GM12878 (cell line): ENCODE measurements at regions not wholly inside any gene's neighbourhood (a gene's known extent, or its start where the extent isn't known, plus 50 kb on each side); places are given as distances from the start of the nearest gene placed in this dataset.

Source experiments
- ATAC-seq: fragments of 200-7000 bp; cut with Tn5 transposase; 3 replicates; pipeline ENCODE4 v1.9.1; 2020; ENCODE audit warnings: mild to moderate bottlenecking, moderate library complexity
- BruUV-seq: library from RNA; stranded (reverse); fragments of 400-500 nt; replicated peaks from 2 replicates; lab custom pipeline; 2021; lab: Mats Ljungman, UMichigan
- CTCF ChIA-PET: fragments of 300-600 bp; sonication (Branson Sonifier 250); formaldehyde crosslinking; extraction: SDS; loops from one replicate; lab custom pipeline; 2021; ENCODE audit warnings: inconsistent platforms; lab: Yijun Ruan, JAX
- POLR2A ChIA-PET: fragments of 350-600 bp; formaldehyde crosslinking; extraction: SDS; loops from one replicate; lab custom pipeline; 2021; ENCODE audit warnings: inconsistent platforms; lab: Charles Lee
- RAD21 ChIA-PET: fragments of 300-600 bp; sonication (Branson Sonifier 250); formaldehyde crosslinking; loops from one replicate; lab custom pipeline; 2023; ENCODE audit warnings: antibody characterized with exemption; ENCODE audit not compliant: unreplicated experiment; lab: Charles Lee
- SMC1A ChIA-PET: fragments of 300-600 bp; sonication (Branson Sonifier 250); formaldehyde crosslinking; loops from one replicate; lab custom pipeline; 2023; ENCODE audit not compliant: unreplicated experiment, uncharacterized antibody; lab: Charles Lee
- DNase-seq: peaks from one replicate; pipeline ENCODE4 v3.0.0-alpha.2; 2011; ENCODE audit warnings: low read depth, low spot score
- FAIRE-seq: peaks from 3 replicates; lab custom pipeline; 2011; peaks lifted over from hg19 to GRCh38; lab: Jason Lieb, UNC
- H2AFZ ChIP-seq: 2 replicates; pipeline ENCODE4 v1.6.0; 2011; ENCODE audit warnings: low read depth, low read length, control low read depth; ENCODE audit not compliant: control insufficient read depth
- H3K27ac ChIP-seq: 2 replicates; pipeline ENCODE4 v1.5.1; 2011; ENCODE audit warnings: control low read depth; ENCODE audit not compliant: control insufficient read depth, insufficient read depth
- H3K27me3 ChIP-seq, 2 experiments: replicated peaks in 1 of 2; 2 replicates each; pipeline versions ENCODE4 v1.6.0 to v1.6.1; 2011; ENCODE audit warnings: low read length in 1 of 2; ENCODE audit not compliant: control insufficient read depth in 2 of 2, insufficient read depth in 2 of 2
- H3K36me3 ChIP-seq, 2 experiments: 2 replicates each; pipeline ENCODE4 v1.5.1; 2011; ENCODE audit warnings: low read length in 1 of 2; ENCODE audit not compliant: control insufficient read depth in 2 of 2, insufficient read depth in 2 of 2
- H3K4me1 ChIP-seq: 2 replicates; pipeline ENCODE4 v1.6.1; 2011; ENCODE audit warnings: mild to moderate bottlenecking, low read length, moderate library complexity, mixed read lengths; ENCODE audit not compliant: control insufficient read depth, insufficient read depth
- H3K4me2 ChIP-seq: 2 replicates; pipeline ENCODE4 v1.6.0; 2011; ENCODE audit warnings: control low read depth; ENCODE audit not compliant: control insufficient read depth, insufficient read depth
- H3K4me3 ChIP-seq: fragments of 200-600 bp; sonication (generic); 2 replicates; pipeline ENCODE4 v1.5.1; 2016
- H3K79me2 ChIP-seq: 2 replicates; pipeline ENCODE4 v1.6.0; 2011; ENCODE audit warnings: low read length; ENCODE audit not compliant: control insufficient read depth, insufficient read depth
- H3K9ac ChIP-seq: 2 replicates; pipeline ENCODE4 v1.8.0; 2011; ENCODE audit warnings: low read length, control low read depth, mixed read lengths; ENCODE audit not compliant: control insufficient read depth, insufficient read depth
- H3K9me3 ChIP-seq: replicated peaks from 3 replicates; pipeline ENCODE4 v1.5.1; 2011; ENCODE audit warnings: mild to moderate bottlenecking, low read length; ENCODE audit not compliant: control insufficient read depth, insufficient read depth
- H4K20me1 ChIP-seq: 2 replicates; pipeline ENCODE4 v1.6.0; 2011; ENCODE audit not compliant: control insufficient read depth, insufficient read depth
- ATF7 ChIP-seq: fragments of 450-650 bp; IDR thresholded peaks from 2 replicates; pipeline ENCODE4 v1.6.1; 2016; ENCODE audit warnings: low read depth, mild to moderate bottlenecking
- CEBPZ ChIP-seq: fragments of 150-350 bp; IDR thresholded peaks from 2 replicates; pipeline ENCODE4 v1.6.1; 2016; ENCODE audit warnings: low read depth, low read length
- NBN ChIP-seq: fragments of 450-650 bp; IDR thresholded peaks from 2 replicates; pipeline ENCODE4 v1.6.1; 2016
- STAT1 ChIP-seq: fragments of 450-650 bp; conservative IDR thresholded peaks from 2 replicates; pipeline ENCODE4 v1.6.1; 2014; ENCODE audit warnings: antibody characterized with exemption, mild to moderate bottlenecking
- TAF1 ChIP-seq: IDR thresholded peaks from 2 replicates; pipeline ENCODE4 v1.6.1; 2011; ENCODE audit warnings: mild to moderate bottlenecking, low read depth, low read length, borderline replicate concordance
- ZNF592 ChIP-seq: fragments of 450-650 bp; IDR thresholded peaks from 2 replicates; pipeline ENCODE4 v1.6.1; 2017; ENCODE audit warnings: mild to moderate bottlenecking, moderate library complexity
- WGBS: methylation state at CpG from one replicate; pipeline ENCODE4 v1.1.6; 2016; ENCODE audit warnings: low lambda C conversion rate; ENCODE audit not compliant: insufficient replicate concordance, insufficient coverage; ENCODE audit errors: missing lambda C conversion rate; 5-methylcytosine and 5-hydroxymethylcytosine counted together
- in situ Hi-C: fragments of 300-500 bp; cut with MboI; formaldehyde crosslinking; loops from 9 replicates; pipeline ENCODE4 v1.14.3; 2018; ENCODE audit warnings: mixed read lengths
- intact Hi-C: fragments of 100-400 bp; cut with micrococcal nuclease; formaldehyde crosslinking; loops from one replicate; pipeline ENCODE4 v1.14.2; 2022; ENCODE audit not compliant: unreplicated experiment

GRCh38 chr9:99565203-99565602, 256.5 kb upstream of the NR4A3 start:
- Histone ChIP-seq H3K79me2 (no peaks in the 10 kb centered on the region), H4K20me1 (no peaks in the 10 kb centered on the region), H3K27me3 (no peaks in the 10 kb centered on the region), H3K9ac (no peak overlapping the region), H3K4me1 (no peaks in the 10 kb centered on the region), H3K4me2 (no peak overlapping the region), H3K4me3 (no peak overlapping the region), H3K9me3 (no peaks in the 10 kb centered on the region), H3K36me3 (no peaks in the 10 kb centered on the region), H3K27ac (no peak overlapping the region)
- ATAC-seq, result no peak
- BruUV-seq, result no TSS peak
- intact Hi-C loops, result no loop called here
- no peak for FAIRE-seq
- POLR2A ChIA-PET, result no interaction called here
- RAD21 ChIA-PET, result no interaction called here
- CTCF ChIA-PET, result interaction anchor here (1.0 kb wide), 1 partner anchor 108 kb away, joined by 3 read pairs; no protein-coding TSS in a partner anchor
- WGBS, result 68% methylated on average over 8 of the region's 8 CpGs
- DNase-seq, result no peak
- SMC1A ChIA-PET, result interaction anchor here (2.6 kb wide), 1 partner anchor 27 kb away, joined by 13 read pairs; no protein-coding TSS in a partner anchor
- no peak for TF ChIP-seq TAF1
- TF ChIP-seq ZNF592, result no peak
- TF ChIP-seq STAT1, result no peak
- no peak for TF ChIP-seq NBN
- no peak for TF ChIP-seq ATF7
- TF ChIP-seq CEBPZ, result no peak
- TF ChIP-seq, all 136 proteins: peak for 0
- no peak overlapping the region for H2AFZ ChIP-seq
- in situ Hi-C loops, result no loop called here
